Sigmoid colon (tissue), 4 donors: ENCODE measurements at regions not wholly inside any gene's neighbourhood (a gene's known extent, or its start where the extent isn't known, plus 50 kb on each side); places are given as distances from the start of the nearest gene placed in this dataset.

Experiments used
- CTCF ChIP-seq, 4 experiments: fragments of 450-650 bp in 3 of 4; fragments of 200-600 bp in 1 of 4; IDR thresholded peaks; one replicate each; pipeline ENCODE4 v1.5.1; 2016 to 2019; ENCODE audit warnings: antibody characterized with exemption in 4 of 4, mild to moderate bottlenecking in 3 of 4, moderate library complexity in 2 of 4
- EP300 ChIP-seq, 4 donors: sonication (generic); formaldehyde crosslinking; IDR thresholded peaks; one replicate each; pipeline ENCODE4 v1.6.1; 2017; ENCODE audit warnings: antibody characterized with exemption in 4 of 4
- POLR2A ChIP-seq, 2 donors: fragments of 450-650 bp; IDR thresholded peaks; one replicate each; pipeline ENCODE4 v1.6.1; 2016; ENCODE audit warnings: antibody characterized with exemption in 2 of 2, mild to moderate bottlenecking in 2 of 2, moderate library complexity in 2 of 2
- POLR2AphosphoS5 ChIP-seq, 4 donors: sonication (generic); formaldehyde crosslinking; IDR thresholded peaks; one replicate each; pipeline ENCODE4 v1.6.1; 2017; ENCODE audit warnings: antibody characterized with exemption in 4 of 4

DNA sequence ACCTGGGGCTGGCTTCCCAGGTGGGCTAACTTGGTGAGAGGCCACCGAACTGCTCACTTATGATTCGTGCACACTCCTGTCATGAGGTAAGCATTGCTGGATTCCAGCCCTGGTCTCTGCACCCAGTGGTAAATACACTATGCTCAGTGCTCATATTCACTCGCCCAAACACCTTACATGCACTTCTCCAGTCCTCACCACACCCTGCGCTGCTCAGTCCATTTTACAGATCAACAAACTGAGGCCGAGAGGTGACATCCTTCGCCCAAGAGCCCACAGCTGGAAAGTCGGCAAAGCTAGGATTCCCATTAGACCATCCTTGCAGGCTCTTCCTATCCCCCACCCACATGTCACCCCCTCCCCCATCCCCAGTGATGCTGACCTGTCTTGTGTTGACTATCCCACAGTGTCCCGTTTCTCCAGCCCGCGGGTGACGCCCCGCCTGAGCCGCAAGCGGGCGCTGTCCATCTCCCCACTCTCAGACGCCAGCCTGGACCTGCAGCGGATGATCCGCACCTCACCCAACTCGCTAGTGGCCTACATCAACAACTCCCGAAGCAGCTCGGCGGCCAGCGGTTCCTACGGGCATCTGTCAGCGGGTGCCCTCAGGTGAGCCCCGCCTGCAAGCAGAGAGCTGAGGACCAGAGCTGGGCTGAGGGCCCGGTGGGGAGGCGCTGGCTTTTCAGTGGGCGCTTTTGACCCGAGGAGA is 232.8 kb downstream of the GLI2 start:
- no peak for TF ChIP-seq POLR2A (IDR thresholded peaks at IDR 0.05)
- TF ChIP-seq CTCF (IDR thresholded peaks at IDR 0.05) = no peak
- TF ChIP-seq POLR2AphosphoS5 (IDR thresholded peaks at IDR 0.05) = no peak
- no peak for TF ChIP-seq EP300 (IDR thresholded peaks at IDR 0.05)
